GM19467 (cell line): ENCODE measurements at regions not wholly inside any gene's neighbourhood (a gene's known extent, or its start where the extent isn't known, plus 50 kb on each side); places are given as distances from the start of the nearest gene placed in this dataset.

ENCODE experiments used
- ATAC-seq: cut with Tn5 transposase; IDR thresholded peaks from one replicate; pipeline ENCODE4 v1.9.1; 2021; ENCODE audit warnings: mild to moderate bottlenecking, moderate library complexity; ENCODE audit not compliant: unreplicated experiment

- no peak for ATAC-seq
Measured at GRCh38 chr5:165119175-165119574, 1613.8 kb downstream of the MAT2B start.

DNA sequence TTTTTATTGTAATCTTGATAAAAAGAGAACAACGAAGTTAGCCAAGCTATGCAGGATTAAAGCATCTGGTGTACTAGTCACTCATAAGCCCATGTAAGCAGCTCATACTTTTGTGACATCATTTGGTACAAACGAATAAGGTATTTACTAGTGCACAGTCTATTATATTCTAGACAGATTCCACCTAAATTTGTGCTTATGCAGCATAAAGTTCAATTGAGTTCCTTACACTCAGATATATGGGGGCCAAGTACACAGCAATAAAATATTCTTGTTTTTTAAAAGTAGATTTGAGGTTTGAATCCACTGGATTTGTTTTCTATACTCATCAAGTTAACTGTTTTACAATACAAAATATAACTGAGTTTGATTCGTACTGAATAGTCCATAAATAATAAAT is 1621.2 kb downstream of the MAT2B start:
- ATAC-seq, result no peak

DNA sequence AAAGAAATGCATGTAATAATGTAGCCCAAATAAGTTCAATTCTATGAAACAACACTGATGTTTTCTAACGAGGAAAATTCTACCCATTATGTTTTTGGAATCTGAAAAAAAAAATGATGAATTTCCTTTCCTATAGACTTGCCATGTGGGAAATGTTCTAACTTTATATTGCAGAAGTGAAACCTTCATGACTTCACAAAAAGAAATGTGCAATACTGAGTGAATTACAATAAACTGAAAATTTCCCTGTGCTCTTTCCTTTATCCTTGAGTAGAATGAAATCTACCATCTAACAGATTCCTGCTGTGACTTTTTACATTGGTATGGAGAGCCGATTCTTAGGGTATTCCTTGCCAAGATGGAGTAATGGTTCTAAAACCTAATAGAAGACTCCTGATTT is 1622.5 kb downstream of the MAT2B start:
- no peak for ATAC-seq

GRCh38 chr5:165130656-165131055 is 1625.2 kb downstream of the MAT2B start:
- ATAC-seq, result no peak

- ATAC-seq, result no peak
Measured at GRCh38 chr5:165134155-165134554, 1628.7 kb downstream of the MAT2B start.

- no peak for ATAC-seq
Measured at GRCh38 chr5:165135565-165135964, 1630.1 kb downstream of the MAT2B start.

DNA sequence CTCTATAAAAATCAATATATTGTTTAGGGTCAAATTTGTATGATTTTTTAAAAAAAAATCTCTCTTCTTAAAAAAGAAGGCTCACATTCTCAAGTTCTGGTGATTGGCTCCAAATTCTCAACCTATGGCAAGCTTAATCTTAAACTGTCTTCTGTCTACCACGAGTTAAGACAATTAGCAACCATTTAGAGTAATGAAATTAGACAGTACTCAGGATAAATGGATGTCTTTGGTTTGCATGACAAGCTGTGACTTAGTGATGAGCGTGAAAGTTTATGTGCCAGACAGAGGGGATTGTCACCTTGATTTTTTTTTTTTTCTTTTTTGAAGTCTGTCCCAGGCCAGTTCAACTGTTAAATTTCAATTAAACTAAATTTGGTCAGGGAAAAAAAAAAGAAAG is 1632.3 kb downstream of the MAT2B start:
- no peak for ATAC-seq

DNA sequence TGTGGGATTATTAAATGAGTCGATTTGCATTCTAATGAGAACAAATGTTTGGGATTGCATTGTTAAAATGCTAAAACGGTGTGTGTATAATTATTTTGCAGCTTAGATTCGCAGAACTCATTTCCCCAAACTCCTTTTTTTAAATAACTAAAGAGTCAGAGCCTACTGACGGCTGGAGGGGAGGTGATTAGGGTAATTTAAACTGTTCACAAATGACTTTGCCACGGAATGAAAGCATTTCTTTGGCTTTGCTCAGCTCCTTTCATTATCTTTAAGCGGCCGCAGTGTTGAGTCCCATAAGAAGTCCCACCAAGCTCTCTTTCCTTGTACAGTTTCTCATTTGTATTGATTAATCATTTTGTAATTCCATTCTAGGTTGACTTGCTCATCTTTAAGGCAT is 1632.8 kb downstream of the MAT2B start:
- ATAC-seq, result no peak

- ATAC-seq, result no peak
Measured at GRCh38 chr5:165139262-165139661, 1633.8 kb downstream of the MAT2B start.

- no peak for ATAC-seq
Measured at GRCh38 chr5:165139721-165140120, 1634.3 kb downstream of the MAT2B start.

GRCh38 chr5:165143741-165144140 is 1638.3 kb downstream of the MAT2B start:
- no peak for ATAC-seq

GRCh38 chr5:165149431-165149830 is 1644.0 kb downstream of the MAT2B start:
- no peak for ATAC-seq

GRCh38 chr5:165152058-165152457 is 1646.6 kb downstream of the MAT2B start:
- no peak for ATAC-seq

- ATAC-seq, result no peak
Measured at GRCh38 chr5:165157219-165157618, 1651.8 kb downstream of the MAT2B start.

GRCh38 chr5:165161204-165161603 is 1655.8 kb downstream of the MAT2B start:
- no peak for ATAC-seq

DNA sequence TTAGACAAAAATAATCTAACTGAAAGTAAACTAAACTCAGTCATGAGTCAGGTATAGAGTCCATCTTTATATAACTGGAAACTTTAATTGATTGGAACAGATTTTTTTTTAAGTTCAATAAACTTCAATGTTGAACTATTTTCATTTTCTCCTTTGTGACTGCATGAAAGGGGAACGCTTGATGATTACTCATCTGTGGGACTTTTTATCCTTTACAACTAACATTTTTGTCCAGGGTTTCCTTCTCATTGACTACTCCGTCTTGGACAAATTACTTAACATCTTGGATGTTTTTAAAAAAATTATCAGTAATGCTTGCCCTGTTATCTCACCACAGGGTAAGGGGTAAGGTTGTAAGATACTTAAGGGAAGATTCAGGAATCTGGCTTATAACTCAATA is 1658.4 kb downstream of the MAT2B start:
- no peak for ATAC-seq

DNA sequence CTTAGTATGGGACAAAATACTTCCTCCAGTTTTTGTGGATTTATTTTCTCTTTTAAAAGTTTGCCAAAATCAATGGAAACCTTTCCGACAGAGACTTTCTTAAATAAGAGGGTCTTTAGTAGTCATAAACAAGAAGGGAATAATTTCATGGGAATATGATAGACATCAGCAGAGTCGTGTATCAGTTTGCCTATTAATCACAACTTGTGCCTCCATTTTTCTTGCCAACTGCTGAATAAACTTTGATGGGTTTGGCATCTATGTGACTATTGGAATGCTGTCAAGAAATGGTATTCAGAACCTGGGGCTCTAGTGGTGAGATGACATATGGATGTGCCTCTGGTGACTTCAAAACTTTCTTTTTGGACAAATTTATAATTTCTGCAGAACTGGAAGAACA is 1668.2 kb downstream of the MAT2B start:
- ATAC-seq, result no peak

- ATAC-seq, result no peak
Measured at GRCh38 chr5:165175041-165175440, 1669.6 kb downstream of the MAT2B start.

DNA sequence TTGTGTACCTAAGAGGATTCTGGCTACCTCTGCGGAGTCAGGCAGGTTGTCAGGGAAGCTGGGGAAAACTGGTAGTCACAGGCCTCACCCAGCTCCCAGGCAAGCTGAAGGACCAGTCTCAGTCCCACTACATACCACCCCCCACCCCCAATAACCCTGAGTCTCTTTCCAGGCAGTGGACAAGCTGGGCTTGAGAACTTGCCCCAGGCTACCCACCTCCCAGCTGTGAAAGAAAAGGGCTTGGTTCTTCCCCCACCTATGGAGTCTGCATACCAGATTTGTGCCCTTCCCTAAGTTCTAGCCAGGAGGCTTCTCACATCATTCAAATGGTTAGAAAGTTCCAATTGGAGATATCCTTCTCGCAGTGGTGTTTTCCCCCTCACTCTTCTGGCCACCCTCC is 1678.8 kb downstream of the MAT2B start:
- ATAC-seq, result no peak

DNA sequence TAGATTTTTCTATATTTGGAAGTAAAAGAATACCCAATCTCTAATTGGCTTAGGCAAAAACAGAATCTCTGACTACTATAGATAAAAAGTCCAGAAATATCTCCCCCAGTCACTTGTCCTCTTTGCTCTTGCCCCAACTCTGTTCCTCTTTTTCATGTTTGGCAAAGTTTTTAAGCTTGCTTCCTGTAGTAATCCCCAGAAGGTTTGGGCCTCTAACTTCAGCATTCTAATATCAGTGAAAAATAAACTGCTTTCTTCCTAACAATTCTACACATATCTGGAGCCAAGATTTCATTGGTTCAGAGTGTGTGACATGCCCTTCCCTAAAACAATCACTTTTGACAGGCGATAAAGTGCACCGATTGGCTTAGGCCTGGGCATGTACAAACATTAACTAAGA is 1680.3 kb downstream of the MAT2B start:
- ATAC-seq, result no peak

DNA sequence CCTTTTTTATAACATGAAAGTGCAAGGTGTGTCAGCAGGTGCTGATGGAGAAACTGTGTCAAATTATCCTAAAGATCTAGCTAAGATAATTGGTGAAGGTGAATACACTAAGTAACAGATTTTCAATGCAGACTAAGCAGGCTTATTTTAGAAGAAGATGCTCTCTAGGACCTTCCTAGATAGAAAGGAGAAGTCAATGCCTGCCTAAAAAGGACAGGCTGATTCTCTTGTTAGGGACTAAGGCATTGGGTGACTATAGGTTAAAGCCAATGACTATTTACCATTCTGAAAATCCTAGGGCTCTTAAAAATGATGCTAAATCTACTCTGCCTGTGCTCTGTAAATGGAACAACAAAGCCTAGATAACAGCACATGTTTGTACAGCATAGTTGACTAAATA is 1682.4 kb downstream of the MAT2B start:
- no peak for ATAC-seq

DNA sequence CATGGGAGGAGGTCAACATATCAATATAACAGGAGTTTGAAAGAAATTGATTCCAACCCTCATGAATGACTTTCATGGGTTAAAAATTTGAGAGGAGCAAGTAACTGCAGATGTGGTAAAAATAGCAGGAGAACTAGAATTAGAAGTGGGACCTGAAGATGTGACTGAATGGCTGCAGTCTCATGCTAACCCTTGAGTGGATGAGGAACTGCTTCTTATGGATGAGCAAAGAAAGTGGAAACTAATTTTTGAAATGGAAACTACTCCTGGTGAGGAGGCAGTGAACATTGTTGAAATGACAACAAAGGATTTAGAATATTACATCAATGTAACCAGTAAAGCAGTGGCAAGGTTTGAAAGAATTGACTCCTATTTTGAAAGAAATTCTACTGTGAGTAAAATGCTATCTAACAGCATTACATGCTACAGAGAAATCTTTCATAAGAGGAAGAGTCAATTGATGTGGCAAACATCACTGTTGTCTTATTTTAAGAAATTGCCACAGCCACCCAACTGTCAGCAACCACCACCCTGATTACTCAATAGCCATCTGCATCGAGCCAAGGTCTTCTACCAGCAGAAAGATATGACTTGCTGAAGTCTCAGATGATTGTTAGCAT is 1683.2 kb downstream of the MAT2B start:
- no peak for ATAC-seq

- no peak for ATAC-seq
Measured at GRCh38 chr5:165196961-165197360, 1691.5 kb downstream of the MAT2B start.
